Prostate gland (tissue), 2 donors: ENCODE measurements at regions not wholly inside any gene's neighbourhood (a gene's known extent, or its start where the extent isn't known, plus 50 kb on each side); places are given as distances from the start of the nearest gene placed in this dataset.

Experiments
- POLR2A ChIP-seq: fragments of 450-650 bp; IDR thresholded peaks from one replicate; pipeline ENCODE4 v1.6.1; 2016; ENCODE audit warnings: antibody characterized with exemption, mild to moderate bottlenecking
- POLR2AphosphoS5 ChIP-seq: sonication (generic); formaldehyde crosslinking; IDR thresholded peaks from one replicate; pipeline ENCODE4 v1.6.1; 2017; ENCODE audit warnings: antibody characterized with exemption
- TF ChIP-seq, protein P1 (sequence below), 4 experiments: fragments of 200-600 bp in 2 of 4; fragments of 450-650 bp in 2 of 4; sonication (generic) in 2 of 4; IDR thresholded peaks; 1 replicate in 3 of 4; 2 replicates in 1 of 4; pipeline ENCODE4 v1.5.1; 2016 to 2019; ENCODE audit warnings: antibody characterized with exemption in 4 of 4, mild to moderate bottlenecking in 2 of 4, moderate library complexity in 2 of 4

DNA sequence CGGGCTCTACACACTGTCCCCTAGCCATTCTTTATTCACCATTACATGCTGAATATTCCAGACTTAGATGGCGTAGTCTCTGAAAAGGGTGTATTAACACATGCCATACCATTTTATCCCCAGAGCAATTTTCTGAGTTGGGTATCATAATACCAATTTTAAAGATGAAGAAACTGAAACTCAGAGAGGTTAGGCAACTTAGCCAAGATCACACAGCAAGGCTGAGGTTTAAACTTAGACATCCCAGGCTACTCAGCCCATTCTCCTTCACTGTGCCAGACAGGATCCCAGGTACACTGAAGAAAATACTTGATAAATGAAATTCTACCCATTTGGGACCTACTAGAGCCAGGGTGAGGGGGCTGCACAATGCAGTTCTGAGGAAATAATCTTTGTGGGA, 67.4 kb upstream of the ARHGAP36 start:
- TF ChIP-seq, protein P1, sequence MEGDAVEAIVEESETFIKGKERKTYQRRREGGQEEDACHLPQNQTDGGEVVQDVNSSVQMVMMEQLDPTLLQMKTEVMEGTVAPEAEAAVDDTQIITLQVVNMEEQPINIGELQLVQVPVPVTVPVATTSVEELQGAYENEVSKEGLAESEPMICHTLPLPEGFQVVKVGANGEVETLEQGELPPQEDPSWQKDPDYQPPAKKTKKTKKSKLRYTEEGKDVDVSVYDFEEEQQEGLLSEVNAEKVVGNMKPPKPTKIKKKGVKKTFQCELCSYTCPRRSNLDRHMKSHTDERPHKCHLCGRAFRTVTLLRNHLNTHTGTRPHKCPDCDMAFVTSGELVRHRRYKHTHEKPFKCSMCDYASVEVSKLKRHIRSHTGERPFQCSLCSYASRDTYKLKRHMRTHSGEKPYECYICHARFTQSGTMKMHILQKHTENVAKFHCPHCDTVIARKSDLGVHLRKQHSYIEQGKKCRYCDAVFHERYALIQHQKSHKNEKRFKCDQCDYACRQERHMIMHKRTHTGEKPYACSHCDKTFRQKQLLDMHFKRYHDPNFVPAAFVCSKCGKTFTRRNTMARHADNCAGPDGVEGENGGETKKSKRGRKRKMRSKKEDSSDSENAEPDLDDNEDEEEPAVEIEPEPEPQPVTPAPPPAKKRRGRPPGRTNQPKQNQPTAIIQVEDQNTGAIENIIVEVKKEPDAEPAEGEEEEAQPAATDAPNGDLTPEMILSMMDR (IDR thresholded peaks at IDR 0.05), result no peak
- TF ChIP-seq POLR2A (no peak), POLR2AphosphoS5 (no peak)
